Neural progenitor cell (in vitro differentiated cells): ENCODE measurements at regions not wholly inside any gene's neighbourhood (a gene's known extent, or its start where the extent isn't known, plus 50 kb on each side); places are given as distances from the start of the nearest gene placed in this dataset. TPM values are rescaled to one million over a fixed set of nuclear protein-coding genes. Genes with fewer than 3 reads are reported as not detected.

Source experiments
- DNase-seq: peaks from one replicate; pipeline ENCODE4 v3.0.0-alpha.2; 2016; ENCODE audit warnings: low spot score
- H2AFZ ChIP-seq: fragments of 200-600 bp; sonication (generic); replicated peaks from 2 replicates; pipeline ENCODE4 v1.6.1; 2016; ENCODE audit warnings: antibody characterized with exemption
- H3F3A ChIP-seq: fragments of 200-600 bp; sonication (generic); 2 replicates; pipeline ENCODE4 v1.6.1; 2016; ENCODE audit warnings: antibody characterized with exemption, low read depth
- H3K27ac ChIP-seq: fragments of 200-600 bp; sonication (generic); 2 replicates; pipeline ENCODE4 v1.5.1; 2016; ENCODE audit warnings: mild to moderate bottlenecking
- H3K27me3 ChIP-seq: fragments of 200-600 bp; sonication (generic); 2 replicates; pipeline ENCODE4 v1.6.1; 2016; ENCODE audit warnings: mild to moderate bottlenecking, moderate library complexity
- H3K36me3 ChIP-seq: fragments of 200-600 bp; sonication (generic); 2 replicates; pipeline ENCODE4 v1.5.1; 2016
- H3K4me1 ChIP-seq: fragments of 200-600 bp; sonication (generic); 2 replicates; pipeline ENCODE4 v1.6.1; 2016; ENCODE audit warnings: mixed run types
- H3K4me2 ChIP-seq: fragments of 200-600 bp; sonication (generic); 2 replicates; pipeline ENCODE4 v1.6.1; 2016
- H3K4me3 ChIP-seq: fragments of 200-600 bp; sonication (generic); 2 replicates; pipeline ENCODE4 v1.5.1; 2016
- H3K79me2 ChIP-seq: fragments of 200-600 bp; sonication (generic); 2 replicates; pipeline ENCODE4 v1.6.1; 2016; ENCODE audit warnings: low read depth
- H3K9ac ChIP-seq: fragments of 200-600 bp; sonication (generic); 2 replicates; pipeline ENCODE4 v1.6.1; 2016
- H3K9me3 ChIP-seq: fragments of 200-600 bp; sonication (generic); 2 replicates; pipeline ENCODE4 v1.5.1; 2016; ENCODE audit warnings: low read depth
- H4K20me1 ChIP-seq: fragments of 200-600 bp; sonication (generic); 2 replicates; pipeline ENCODE4 v1.6.1; 2016; ENCODE audit warnings: low read depth
- H3K27ac Mint-ChIP-seq: 3 replicates; pipeline ENCODE4 v1.8.0; 2021; ENCODE audit warnings: mixed read lengths
- H3K27me3 Mint-ChIP-seq: 2 replicates; pipeline ENCODE4 v1.8.0; 2022; ENCODE audit warnings: low read depth, mild to moderate bottlenecking, inconsistent platforms, moderate library complexity, mixed read lengths; ENCODE audit not compliant: insufficient read depth
- H3K36me3 Mint-ChIP-seq: 3 replicates; pipeline ENCODE4 v1.8.0; 2021; ENCODE audit warnings: mixed read lengths
- H3K4me1 Mint-ChIP-seq: 3 replicates; pipeline ENCODE4 v1.8.0; 2021; ENCODE audit warnings: mixed read lengths
- H3K4me3 Mint-ChIP-seq: 3 replicates; pipeline ENCODE4 v1.8.0; 2021; ENCODE audit warnings: mild to moderate bottlenecking, moderate library complexity, mixed read lengths
- H3K9me3 Mint-ChIP-seq: 3 replicates; pipeline ENCODE4 v1.8.0; 2020; ENCODE audit warnings: mixed read lengths
- EZH2 ChIP-seq: fragments of 200-600 bp; sonication (generic); IDR thresholded peaks from 2 replicates; pipeline ENCODE4 v1.6.1; 2017; ENCODE audit warnings: antibody characterized with exemption, mild to moderate bottlenecking, moderate library complexity
- EZH2phosphoT487 ChIP-seq: fragments of 200-600 bp; sonication (generic); IDR thresholded peaks from 2 replicates; pipeline ENCODE4 v1.6.1; 2017; ENCODE audit warnings: antibody characterized with exemption
- microRNA-seq: library from miRNA; unstranded; fragments of <30 nt; microRNA quantifications from one replicate; pipeline ENCODE4, GENCODE V29; 2016
- small RNA-seq: library from RNA; depleted of rRNA; stranded (forward); fragments of <200 nt; gene quantifications from one replicate; pipeline ENCODE3, GENCODE V24; 2015
- TF ChIP-seq, protein P1 (sequence below): fragments of 200-600 bp; sonication (generic); IDR thresholded peaks from 2 replicates; pipeline ENCODE4 v1.5.1; 2017; ENCODE audit warnings: antibody characterized with exemption, mild to moderate bottlenecking

GRCh38 chr4:61129971-61130370 lies 70.2 kb upstream of the ADGRL3 start:
- Histone ChIP-seq H3K79me2 (no peaks in the 10 kb centered on the region), H3K27me3 (no peaks in the 10 kb centered on the region), H3K4me3 (no peak overlapping the region), H3K4me1 (no peaks in the 10 kb centered on the region), H3K9me3 (no peaks in the 10 kb centered on the region), H4K20me1 (no peaks in the 10 kb centered on the region), H3K36me3 (no peaks in the 10 kb centered on the region), H3F3A (no peaks in the 10 kb centered on the region), H3K9ac (no peak overlapping the region), H3K4me2 (no peak overlapping the region), H2AFZ (no peak overlapping the region), H3K27ac (no peak overlapping the region)
- Mint-ChIP-seq H3K9me3 (peaks cover 11% of the 10 kb centered on the region), H3K36me3 (no peaks in the 10 kb centered on the region), H3K4me1 (peaks cover 3% of the 10 kb centered on the region), H3K27ac (no peak overlapping the region), H3K4me3 (no peak overlapping the region), H3K27me3 (peaks cover 2% of the 10 kb centered on the region)
- no peak for DNase-seq
- TF ChIP-seq EZH2 (no peak), EZH2phosphoT487 (no peak)

DNA sequence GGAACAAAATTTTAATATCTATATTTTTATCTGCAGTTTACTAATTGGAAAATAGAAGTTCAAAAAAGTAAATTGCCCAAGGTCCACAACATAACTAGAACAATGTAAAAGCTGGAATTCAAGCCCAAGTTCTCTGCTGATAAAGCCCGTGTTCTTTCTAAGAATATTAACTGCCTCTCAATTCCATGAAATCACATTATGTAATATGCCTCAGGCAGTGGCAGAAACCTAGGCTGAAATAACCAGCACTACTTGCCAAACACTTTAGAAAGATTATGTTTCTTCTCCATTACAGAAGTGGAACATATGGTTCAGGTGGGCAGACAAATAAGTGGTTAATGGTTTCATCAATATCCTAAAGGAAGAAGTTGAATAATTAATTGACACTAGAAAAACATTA lies 56.7 kb upstream of the ADGRL3 start:
- no peaks in the 10 kb centered on the region for H3K27me3 ChIP-seq
- no peak overlapping the region for H3K4me3 ChIP-seq
- Mint-ChIP-seq H3K4me1 (no peaks in the 10 kb centered on the region), H3K9me3 (no peaks in the 10 kb centered on the region), H3K27me3 (peaks cover 2% of the 10 kb centered on the region), H3K4me3 (no peak overlapping the region), H3K36me3 (no peaks in the 10 kb centered on the region), H3K27ac (no peak overlapping the region)
- no peaks in the 10 kb centered on the region for H3K79me2 ChIP-seq
- H3K36me3 ChIP-seq = no peaks in the 10 kb centered on the region
- DNase-seq = no peak
- H3F3A ChIP-seq = no peaks in the 10 kb centered on the region
- H4K20me1 ChIP-seq = no peaks in the 10 kb centered on the region
- H3K4me2 ChIP-seq = no peak overlapping the region
- H3K27ac ChIP-seq = no peak overlapping the region
- H3K9ac ChIP-seq = no peak overlapping the region
- H3K9me3 ChIP-seq = no peaks in the 10 kb centered on the region
- H2AFZ ChIP-seq = no peak overlapping the region
- TF ChIP-seq, protein P1, sequence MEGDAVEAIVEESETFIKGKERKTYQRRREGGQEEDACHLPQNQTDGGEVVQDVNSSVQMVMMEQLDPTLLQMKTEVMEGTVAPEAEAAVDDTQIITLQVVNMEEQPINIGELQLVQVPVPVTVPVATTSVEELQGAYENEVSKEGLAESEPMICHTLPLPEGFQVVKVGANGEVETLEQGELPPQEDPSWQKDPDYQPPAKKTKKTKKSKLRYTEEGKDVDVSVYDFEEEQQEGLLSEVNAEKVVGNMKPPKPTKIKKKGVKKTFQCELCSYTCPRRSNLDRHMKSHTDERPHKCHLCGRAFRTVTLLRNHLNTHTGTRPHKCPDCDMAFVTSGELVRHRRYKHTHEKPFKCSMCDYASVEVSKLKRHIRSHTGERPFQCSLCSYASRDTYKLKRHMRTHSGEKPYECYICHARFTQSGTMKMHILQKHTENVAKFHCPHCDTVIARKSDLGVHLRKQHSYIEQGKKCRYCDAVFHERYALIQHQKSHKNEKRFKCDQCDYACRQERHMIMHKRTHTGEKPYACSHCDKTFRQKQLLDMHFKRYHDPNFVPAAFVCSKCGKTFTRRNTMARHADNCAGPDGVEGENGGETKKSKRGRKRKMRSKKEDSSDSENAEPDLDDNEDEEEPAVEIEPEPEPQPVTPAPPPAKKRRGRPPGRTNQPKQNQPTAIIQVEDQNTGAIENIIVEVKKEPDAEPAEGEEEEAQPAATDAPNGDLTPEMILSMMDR = no peak
- TF ChIP-seq EZH2 (no peak), EZH2phosphoT487 (no peak)
- no peaks in the 10 kb centered on the region for H3K4me1 ChIP-seq

- H3K27ac Mint-ChIP-seq = no peak overlapping the region
- no peak overlapping the region for H3K4me3 ChIP-seq
Measured at GRCh38 chr4:61149278-61149677, 50.8 kb upstream of the ADGRL3 start.

More at GRCh38 chr4:61149278-61149677, 50.8 kb upstream of the ADGRL3 start:
- H3K9me3 Mint-ChIP-seq = no peaks in the 10 kb centered on the region
- Histone ChIP-seq H3K9ac (no peak overlapping the region), H2AFZ (no peak overlapping the region), H3K4me2 (no peak overlapping the region), H3K4me1 (no peaks in the 10 kb centered on the region), H3K79me2 (no peaks in the 10 kb centered on the region), H3K27me3 (no peaks in the 10 kb centered on the region), H4K20me1 (no peaks in the 10 kb centered on the region), H3F3A (no peaks in the 10 kb centered on the region), H3K9me3 (no peaks in the 10 kb centered on the region), H3K27ac (no peak overlapping the region), H3K36me3 (no peaks in the 10 kb centered on the region)
- no peak for DNase-seq
- H3K27me3 Mint-ChIP-seq = peaks cover 2% of the 10 kb centered on the region
- no peaks in the 10 kb centered on the region for H3K4me1 Mint-ChIP-seq
- H3K4me3 Mint-ChIP-seq = no peak overlapping the region
- TF ChIP-seq EZH2phosphoT487 (no peak), EZH2 (no peak)
- TF ChIP-seq, protein P1 = no peak
- no peaks in the 10 kb centered on the region for H3K36me3 Mint-ChIP-seq

Small RNAs in the stretch of these regions (microRNA-seq; reads per million reads assigned to microRNA genes)
- gene MIR548AG1 = not detected

Small RNAs in the stretch of these regions (small RNA-seq; reads per million reads assigned to genes)
- gene MIR548AG1 = not detected
- not detected for gene RF00019
- gene RNU6-1325P = not detected
